ENCODE measurements at regions not wholly inside any gene's neighbourhood (a gene's known extent, or its start where the extent isn't known, plus 50 kb on each side); places are given as distances from the start of the nearest gene placed in this dataset.

GRCh38 chr2:150598383-150598782 is 110.9 kb upstream of the RND3 start:
- TF ChIP-seq CTCF (IDR thresholded peaks at IDR 0.05; ENCODE audit: insufficient read depth, low read length) (no peak), POLR2AphosphoS5 (IDR thresholded peaks at IDR 0.05; ENCODE audit: low read depth) (no peak), GABPA (IDR thresholded peaks at IDR 0.05; ENCODE audit: low read depth) (no peak)
